ENCODE measurements at regions not wholly inside any gene's neighbourhood (a gene's known extent, or its start where the extent isn't known, plus 50 kb on each side); places are given as distances from the start of the nearest gene placed in this dataset.

DNA sequence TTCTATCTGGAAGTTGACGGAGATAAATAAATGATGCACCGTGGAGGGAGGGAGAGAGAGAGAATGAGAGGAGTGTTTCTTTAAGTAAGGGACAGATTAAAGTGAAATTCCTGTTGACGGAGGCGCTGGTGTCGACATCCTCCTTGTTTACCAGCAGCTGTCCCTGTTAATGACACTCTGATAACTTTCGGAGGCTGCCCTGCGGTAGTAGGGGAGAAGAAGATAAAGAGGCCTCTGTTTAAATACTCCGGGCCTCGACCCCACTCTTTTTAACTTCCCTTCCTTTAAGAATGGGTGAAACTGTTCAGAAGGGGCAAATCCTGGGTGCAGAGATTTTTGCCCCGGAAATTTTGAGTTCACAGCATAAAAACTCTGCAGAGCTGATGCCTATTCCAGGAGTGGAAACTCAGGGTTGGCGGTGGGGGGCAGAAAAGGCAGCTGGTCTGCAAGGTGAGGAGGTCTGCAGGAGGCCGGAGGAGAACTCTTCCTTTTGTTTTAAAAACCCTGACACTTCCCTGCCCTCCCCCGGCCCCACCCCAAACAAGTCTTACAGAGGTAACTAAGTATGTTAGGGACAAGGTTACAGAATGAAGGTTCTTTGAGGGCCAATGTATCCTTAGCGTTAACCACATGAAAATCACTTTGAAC is 276.6 kb upstream of the NR2F2 start:
- TF ChIP-seq EZH2phosphoT487 (IDR thresholded peaks at IDR 0.05; ENCODE audit: insufficient read depth, low read depth) (no peak), EZH2 (IDR thresholded peaks at IDR 0.05; ENCODE audit: insufficient read depth, poor library complexity, severe bottlenecking) (no peak)

All from GM23248 (cell line).